ENCODE measurements at regions not wholly inside any gene's neighbourhood (a gene's known extent, or its start where the extent isn't known, plus 50 kb on each side); places are given as distances from the start of the nearest gene placed in this dataset.

GRCh38 chr13:22776394-22777186 lies 404.2 kb upstream of the SGCG start:
- no peak for TF ChIP-seq CTCF (conservative IDR thresholded peaks at IDR 0.05; ENCODE audit: low read length)
- no peak for TF ChIP-seq EZH2phosphoT487 (IDR thresholded peaks at IDR 0.05; ENCODE audit: borderline replicate concordance)
